ENCODE measurements at regions not wholly inside any gene's neighbourhood (a gene's known extent, or its start where the extent isn't known, plus 50 kb on each side); places are given as distances from the start of the nearest gene placed in this dataset.

- H3K4me1 ChIP-seq (replicated peaks in 1 of 2): peaks cover 0 to 8% of the 10 kb centered on the region in 2 donors
- ATAC-seq (replicated peaks in 6 of 8): peak in 7 of 8 experiments; percentile 38 to 88 (median 74)
- no peak overlapping the region for H3K4me3 ChIP-seq
- in situ Hi-C loops (cut with MboI; ENCODE audit: low pct_unique_long_range_greater_than_20kb in 2 of 9, low sequenced_read_pairs in 9 of 9, unreplicated experiment in 9 of 9): loop anchor here in 1 of 9 experiments (25.0 kb wide), 1 partner anchor 169 kb away; no protein-coding TSS in a partner anchor
- WGBS, 10 experiments: 0 to 61% (median 23%) methylated on average over 2 to 10 of the region's 12 CpGs
- no peak overlapping the region for H3K27ac ChIP-seq
Observed at GRCh38 chr11:127843483-127844396, 743.6 kb downstream of the ETS1 start.

DNA sequence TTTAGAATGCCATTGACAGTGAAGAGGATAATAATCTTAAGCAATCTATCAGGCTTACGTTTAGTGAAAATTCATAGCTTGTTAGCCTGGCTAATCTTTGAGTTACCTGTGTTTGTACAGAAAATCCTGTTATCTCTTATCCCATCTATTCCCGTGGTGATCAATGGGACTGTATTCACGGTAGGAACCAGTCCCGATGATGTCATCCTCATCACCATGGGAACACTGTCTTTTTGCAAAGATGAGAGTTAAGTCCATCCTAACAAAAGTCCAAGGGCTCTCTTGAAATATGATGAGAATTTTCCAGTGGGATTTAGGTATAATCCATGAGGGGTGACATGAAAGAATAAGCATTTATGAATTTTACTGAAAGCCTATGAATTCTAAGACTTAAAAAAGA is 762.2 kb downstream of the ETS1 start:
- peak in 2 of 8 experiments; percentile 33 to 65 for ATAC-seq (replicated peaks in 6 of 8)
- no peak overlapping the region for H3K27ac ChIP-seq
- H3K4me1 ChIP-seq (replicated peaks in 1 of 2): no peaks in the 10 kb centered on the region
- WGBS, 10 experiments: 19 to 84% (median 44%) methylated on average over 1 to 4 of the region's 4 CpGs
- in situ Hi-C loops (cut with MboI; ENCODE audit: low pct_unique_long_range_greater_than_20kb in 2 of 9, low sequenced_read_pairs in 9 of 9, unreplicated experiment in 9 of 9): loop anchor here in 1 of 9 experiments (25.0 kb wide), 1 partner anchor 187 kb away; no protein-coding TSS in a partner anchor
- H3K4me3 ChIP-seq: no peak overlapping the region

DNA sequence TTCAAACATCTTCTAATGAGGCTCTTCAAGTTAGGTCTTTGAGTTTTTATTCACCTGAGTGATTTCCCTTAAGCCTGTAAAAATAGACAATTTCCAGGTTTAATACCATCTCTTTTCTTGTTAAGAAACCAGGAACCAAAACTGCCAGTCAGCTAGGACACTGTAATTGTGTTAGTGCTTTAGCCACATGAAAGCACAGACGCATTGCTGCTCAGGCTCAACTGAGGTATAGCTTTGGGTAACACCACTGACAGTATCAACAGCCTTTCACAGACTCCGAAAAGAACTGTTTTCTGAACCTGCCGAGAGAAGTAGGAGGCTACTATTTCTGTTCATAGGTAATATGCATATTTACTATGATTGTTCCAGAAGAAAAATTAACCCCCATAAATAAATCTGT is 768.7 kb downstream of the ETS1 start:
- in situ Hi-C loops (cut with MboI; ENCODE audit: low pct_unique_long_range_greater_than_20kb in 2 of 9, low sequenced_read_pairs in 9 of 9, unreplicated experiment in 9 of 9): no loop called here
- no peak overlapping the region for H3K4me3 ChIP-seq
- WGBS, 10 experiments: 17 to 100% (median 83%) methylated on average over 1 to 3 of the region's 3 CpGs; no CpG with 5 or more reads in 2 of the 10 experiments

DNA sequence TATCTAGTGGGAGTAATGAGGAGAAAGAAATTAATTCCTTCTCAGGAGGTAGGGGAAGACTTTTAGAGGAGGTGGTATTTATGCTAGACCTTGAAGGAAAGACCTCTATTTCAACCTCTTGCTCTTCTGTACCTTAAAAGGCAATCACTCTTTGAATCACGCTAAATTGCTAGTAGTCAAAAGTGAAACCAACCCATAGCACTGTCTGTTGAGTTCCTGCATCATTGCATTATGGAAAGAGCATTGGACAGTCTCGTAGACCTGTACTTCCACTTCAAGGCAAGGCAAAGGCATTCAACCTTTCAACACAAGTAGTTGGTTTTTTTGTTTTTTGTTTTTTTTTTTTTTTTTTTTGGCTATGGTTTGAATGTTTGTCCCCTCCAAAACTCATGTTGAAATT is 770.4 kb downstream of the ETS1 start:
- WGBS, 10 experiments: 6 to 100% (median 88%) methylated on average over 1 to 2 of the region's 2 CpGs; no CpG with 5 or more reads in 1 of the 10 experiments
- Histone ChIP-seq H3K4me1 (replicated peaks in 1 of 2) (no peaks in the 10 kb centered on the region), H3K4me3 (no peak overlapping the region), H3K27ac (no peak overlapping the region)
- peak in 3 of 8 experiments; percentile 50 to 83 (median 76) for ATAC-seq (replicated peaks in 6 of 8)
- in situ Hi-C loops (cut with MboI; ENCODE audit: low pct_unique_long_range_greater_than_20kb in 2 of 9, low sequenced_read_pairs in 9 of 9, unreplicated experiment in 9 of 9): no loop called here

More for the DNA sequence above, 768.7 kb downstream of the ETS1 start:
- Histone ChIP-seq H3K4me1 (replicated peaks in 1 of 2) (no peaks in the 10 kb centered on the region), H3K27ac (no peak overlapping the region)
- no peak for ATAC-seq (replicated peaks in 6 of 8)

DNA sequence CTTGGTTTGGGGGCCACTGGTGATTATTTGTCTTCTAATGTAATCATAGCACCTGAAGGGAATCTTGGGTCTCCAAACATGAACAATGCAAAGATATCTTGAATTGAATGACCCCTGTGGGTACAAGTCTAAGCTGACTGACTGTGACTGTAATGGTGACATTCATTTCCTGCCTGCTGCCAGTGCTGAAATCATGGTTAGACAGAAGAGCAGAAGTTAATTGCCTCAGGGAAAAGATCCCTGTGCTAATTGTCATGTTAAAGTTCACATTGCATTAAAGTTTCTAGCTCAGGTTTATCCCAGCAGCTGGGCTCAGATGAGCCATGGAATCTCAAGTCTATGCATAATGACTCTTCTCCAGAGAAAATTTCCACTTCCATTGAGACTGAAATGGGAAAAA is 772.0 kb downstream of the ETS1 start:
- no peak for ATAC-seq (replicated peaks in 6 of 8)
- Histone ChIP-seq H3K4me3 (no peak overlapping the region), H3K27ac (no peak overlapping the region), H3K4me1 (replicated peaks in 1 of 2) (no peaks in the 10 kb centered on the region)
- in situ Hi-C loops (cut with MboI; ENCODE audit: low pct_unique_long_range_greater_than_20kb in 2 of 9, low sequenced_read_pairs in 9 of 9, unreplicated experiment in 9 of 9): no loop called here

DNA sequence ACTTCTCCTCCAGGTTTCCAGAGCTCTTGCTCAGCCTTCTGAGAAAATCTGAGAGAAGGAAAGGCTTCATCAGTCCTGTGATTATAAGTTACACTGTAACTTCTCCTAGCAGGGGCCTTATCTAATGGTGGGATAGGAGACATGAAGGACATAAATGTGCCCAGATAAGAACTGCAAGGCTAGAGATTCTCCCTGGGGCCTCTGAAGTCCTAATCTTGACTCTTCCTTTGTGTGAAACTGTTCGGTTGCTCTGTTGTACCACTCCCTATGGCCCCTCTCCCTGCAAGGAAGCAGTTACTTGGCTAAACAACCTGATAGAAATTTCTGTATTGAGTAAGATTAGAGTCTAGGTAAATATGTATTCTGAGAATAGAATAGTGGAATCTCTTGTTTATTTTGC is 780.9 kb downstream of the ETS1 start:
- H3K4me1 ChIP-seq (replicated peaks in 1 of 2): peaks cover 0 to 2% of the 10 kb centered on the region in 2 donors
- no peak overlapping the region for H3K27ac ChIP-seq
- H3K4me3 ChIP-seq: no peak overlapping the region
- WGBS, 10 experiments: 17 to 100% (median 57%) methylated on average over 1 of the region's 1 CpG; no CpG with 5 or more reads in 3 of the 10 experiments
- ATAC-seq (replicated peaks in 6 of 8): peak in 1 of 8 experiments; percentile 87
- in situ Hi-C loops (cut with MboI; ENCODE audit: low pct_unique_long_range_greater_than_20kb in 2 of 9, low sequenced_read_pairs in 9 of 9, unreplicated experiment in 9 of 9): no loop called here

GRCh38 chr11:127805771-127806170 is 781.6 kb downstream of the ETS1 start:
- H3K27ac ChIP-seq: no peak overlapping the region
- peaks cover 0 to 2% of the 10 kb centered on the region in 2 donors for H3K4me1 ChIP-seq (replicated peaks in 1 of 2)
- H3K4me3 ChIP-seq: no peak overlapping the region
- WGBS, 10 experiments: 0 to 80% (median 0%) methylated on average over 1 of the region's 1 CpG; no CpG with 5 or more reads in 5 of the 10 experiments
- peak in 2 of 8 experiments; percentile 7 to 30 for ATAC-seq (replicated peaks in 6 of 8)
- in situ Hi-C loops (cut with MboI; ENCODE audit: low pct_unique_long_range_greater_than_20kb in 2 of 9, low sequenced_read_pairs in 9 of 9, unreplicated experiment in 9 of 9): no loop called here

- ATAC-seq (replicated peaks in 6 of 8): peak in 3 of 8 experiments; percentile 47 to 63 (median 51)
- in situ Hi-C loops (cut with MboI; ENCODE audit: low pct_unique_long_range_greater_than_20kb in 2 of 9, low sequenced_read_pairs in 9 of 9, unreplicated experiment in 9 of 9): no loop called here
- 0 to 62% (median 13%) methylated on average over 1 to 2 of the region's 2 CpGs; no CpG with 5 or more reads in 5 of the 10 experiments for WGBS, 10 experiments
- Histone ChIP-seq H3K4me1 (replicated peaks in 1 of 2) (peaks cover 0 to 2% of the 10 kb centered on the region in 2 donors), H3K4me3 (no peak overlapping the region), H3K27ac (no peak overlapping the region)
Observed at GRCh38 chr11:127804747-127805400, 782.5 kb downstream of the ETS1 start.

DNA sequence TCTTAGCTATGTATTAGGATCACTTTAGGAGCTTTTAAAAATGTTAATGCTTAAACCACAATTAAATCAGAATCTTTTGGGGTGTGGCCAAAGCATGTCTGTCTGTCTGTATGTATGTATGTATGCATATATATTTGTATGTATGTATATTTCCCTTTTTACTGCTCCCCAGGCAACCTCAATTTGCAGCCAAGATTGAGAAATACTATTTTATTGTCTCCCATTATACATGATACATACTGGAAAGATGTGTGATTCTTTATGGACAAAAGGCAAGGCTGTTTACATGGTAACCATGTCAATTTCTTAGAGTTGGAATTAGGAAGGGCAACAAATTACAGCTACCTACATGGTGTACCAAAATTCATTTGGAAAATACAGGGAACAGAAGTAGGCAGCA is 783.6 kb downstream of the ETS1 start:
- H3K27ac ChIP-seq: no peak overlapping the region
- H3K4me1 ChIP-seq (replicated peaks in 1 of 2): peaks cover 0 to 2% of the 10 kb centered on the region in 2 donors
- in situ Hi-C loops (cut with MboI; ENCODE audit: low pct_unique_long_range_greater_than_20kb in 2 of 9, low sequenced_read_pairs in 9 of 9, unreplicated experiment in 9 of 9): no loop called here
- peak in 2 of 8 experiments; percentile 21 to 80 for ATAC-seq (replicated peaks in 6 of 8)
- no peak overlapping the region for H3K4me3 ChIP-seq

GRCh38 chr11:127800989-127801688 is 786.2 kb downstream of the ETS1 start:
- no peak for ATAC-seq (replicated peaks in 6 of 8)
- H3K27ac ChIP-seq: no peak overlapping the region
- in situ Hi-C loops (cut with MboI; ENCODE audit: low pct_unique_long_range_greater_than_20kb in 2 of 9, low sequenced_read_pairs in 9 of 9, unreplicated experiment in 9 of 9): no loop called here
- no peak overlapping the region for H3K4me3 ChIP-seq
- H3K4me1 ChIP-seq (replicated peaks in 1 of 2): peaks cover 0 to 2% of the 10 kb centered on the region in 2 donors
- WGBS, 10 experiments: 10 to 91% (median 74%) methylated on average over 3 to 6 of the region's 6 CpGs

DNA sequence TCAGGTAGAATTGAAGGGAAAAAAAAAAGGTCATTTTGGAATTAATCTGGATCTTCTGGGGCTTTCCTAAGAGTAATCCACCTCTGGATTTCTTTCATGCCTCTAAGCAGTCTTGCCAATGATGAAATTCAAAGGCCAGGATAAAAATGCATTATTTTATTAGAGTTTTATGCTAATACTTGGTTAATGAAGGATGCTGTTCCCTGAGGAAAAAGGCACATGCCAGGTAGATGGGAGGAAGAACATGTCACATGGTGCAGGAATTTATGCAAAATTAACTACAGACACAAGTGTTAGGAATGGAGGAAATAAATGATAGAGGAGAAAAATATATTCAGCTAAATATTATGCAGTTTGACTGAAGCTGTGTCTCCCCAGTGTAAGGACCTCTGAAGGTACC is 792.0 kb downstream of the ETS1 start:
- no peak overlapping the region for H3K4me3 ChIP-seq
- H3K4me1 ChIP-seq (replicated peaks in 1 of 2): peaks cover 0 to 7% of the 10 kb centered on the region in 2 donors
- H3K27ac ChIP-seq: no peak overlapping the region
- in situ Hi-C loops (cut with MboI; ENCODE audit: low pct_unique_long_range_greater_than_20kb in 2 of 9, low sequenced_read_pairs in 9 of 9, unreplicated experiment in 9 of 9): no loop called here
- peak in 2 of 8 experiments; percentile 60 to 65 for ATAC-seq (replicated peaks in 6 of 8)

DNA sequence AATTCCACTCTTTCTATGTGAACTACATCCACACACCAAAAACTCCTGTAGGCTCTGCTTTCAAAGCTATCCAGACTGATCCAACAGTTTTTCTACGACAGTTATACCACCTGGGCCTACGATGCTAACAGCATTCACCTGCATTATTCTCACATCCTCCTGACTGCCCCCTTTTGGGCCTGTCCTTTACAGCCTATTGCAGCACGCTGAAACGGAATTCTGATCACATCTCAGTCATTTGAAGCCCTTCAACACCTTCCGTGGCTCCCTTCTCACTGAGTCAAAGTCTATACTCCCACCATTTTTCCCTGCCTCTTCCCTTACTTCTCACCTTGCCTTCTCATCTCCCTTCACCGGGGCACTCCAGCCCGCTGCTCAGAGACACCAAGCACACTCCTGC is 791.3 kb upstream of the KIRREL3 start:
- Histone ChIP-seq H3K27ac (no peak overlapping the region), H3K4me1 (replicated peaks in 1 of 2) (peaks cover 4 to 11% of the 10 kb centered on the region in 2 donors), H3K4me3 (no peak overlapping the region)
- in situ Hi-C loops (cut with MboI; ENCODE audit: low pct_unique_long_range_greater_than_20kb in 2 of 9, low sequenced_read_pairs in 9 of 9, unreplicated experiment in 9 of 9): no loop called here
- WGBS, 10 experiments: 0 to 100% (median 69%) methylated on average over 1 to 6 of the region's 7 CpGs; no CpG with 5 or more reads in 3 of the 10 experiments
- ATAC-seq (replicated peaks in 6 of 8): no peak

DNA sequence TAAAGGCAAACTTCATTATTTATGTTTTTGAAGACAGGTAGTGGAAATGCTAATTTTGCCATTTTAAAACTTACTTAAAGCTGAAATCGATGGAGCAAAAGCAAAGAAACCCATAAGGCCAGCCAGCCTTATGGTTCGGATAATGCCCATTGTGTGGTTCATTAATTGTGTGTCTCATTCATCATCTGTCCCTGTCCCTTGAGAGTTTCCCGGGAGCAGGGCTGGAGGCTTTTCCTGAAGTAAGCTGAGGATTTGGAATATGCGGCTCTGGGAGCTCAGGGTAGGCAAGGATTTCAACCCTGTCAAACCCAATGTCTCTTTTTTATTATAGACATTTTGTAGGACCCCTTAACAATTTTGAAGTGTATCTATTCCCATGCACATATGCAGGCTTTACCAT is 790.0 kb upstream of the KIRREL3 start:
- Histone ChIP-seq H3K4me3 (no peak overlapping the region), H3K27ac (no peak overlapping the region), H3K4me1 (replicated peaks in 1 of 2) (peaks cover 4 to 11% of the 10 kb centered on the region in 2 donors)
- in situ Hi-C loops (cut with MboI; ENCODE audit: low pct_unique_long_range_greater_than_20kb in 2 of 9, low sequenced_read_pairs in 9 of 9, unreplicated experiment in 9 of 9): no loop called here
- peak in 4 of 8 experiments; percentile 25 to 76 (median 70) for ATAC-seq (replicated peaks in 6 of 8)
- WGBS, 10 experiments: 11 to 54% (median 17%) methylated on average over 1 to 4 of the region's 4 CpGs; no CpG with 5 or more reads in 1 of the 10 experiments
